ENCODE measurements at regions not wholly inside any gene's neighbourhood (a gene's known extent, or its start where the extent isn't known, plus 50 kb on each side); places are given as distances from the start of the nearest gene placed in this dataset.

DNA sequence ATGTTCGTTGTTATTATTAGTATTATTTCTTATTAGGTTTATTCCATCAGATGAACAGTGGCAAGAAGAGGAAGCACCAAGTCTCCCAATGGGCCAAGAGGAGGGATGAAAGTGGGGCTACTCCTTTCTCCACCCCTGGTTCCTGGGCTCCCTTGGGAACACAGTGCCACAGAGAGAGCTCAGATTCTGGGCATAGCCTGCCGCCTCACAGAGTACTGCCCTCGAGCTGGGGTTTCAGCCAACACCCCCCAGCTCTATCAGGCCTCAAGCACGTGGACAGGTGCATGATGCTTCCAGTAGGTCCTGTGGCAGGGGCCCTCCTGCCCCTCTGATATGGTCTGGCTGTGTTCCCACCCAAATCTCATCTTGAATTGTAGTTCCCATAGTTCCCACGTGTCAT, 103.6 kb upstream of the RNF32 start:
- H3K36me3 Mint-ChIP-seq (ENCODE audit: insufficient read depth, unreplicated experiment): peaks cover 9% of the 10 kb centered on the region
- no peak for TF ChIP-seq CTCF (IDR thresholded peaks at IDR 0.05; ENCODE audit: insufficient read depth in 1 of 2, low read depth in 1 of 2, low read length in 1 of 2, severe bottlenecking in 1 of 2, unreplicated experiment in 1 of 2)
- H3K4me1 Mint-ChIP-seq (ENCODE audit: low read depth, unreplicated experiment): peaks cover 8% of the 10 kb centered on the region
- Histone ChIP-seq H3K36me3 (ENCODE audit: control insufficient read depth, insufficient read depth, low read length) (no peaks in the 10 kb centered on the region; the same call in 1 of the 2 replicates), H3K9me3 (no peaks in the 10 kb centered on the region), H3K27me3 (replicated peaks; ENCODE audit: control insufficient read depth, insufficient read depth, low read length) (no peaks in the 10 kb centered on the region), H3K4me1 (peaks cover 5% of the 10 kb centered on the region), H3K4me3 (ENCODE audit: low read depth, low read length) (no peak overlapping the region)
- BruUV-seq (replicated peaks): no TSS peak
- DNase-seq: no peak
- POLR2A ChIA-PET: no interaction called here
- H3K4me3 Mint-ChIP-seq (ENCODE audit: unreplicated experiment): no peak overlapping the region
- peaks cover 13% of the 10 kb centered on the region for H3K9me3 Mint-ChIP-seq (ENCODE audit: unreplicated experiment)
- H3K27ac Mint-ChIP-seq (ENCODE audit: unreplicated experiment): no peak overlapping the region
- no peaks in the 10 kb centered on the region for H3K27me3 Mint-ChIP-seq (ENCODE audit: insufficient read depth, unreplicated experiment)
- intact Hi-C loops (cut with micrococcal nuclease; ENCODE audit: unreplicated experiment): no loop called here
- CTCF ChIA-PET: no interaction called here

DNA sequence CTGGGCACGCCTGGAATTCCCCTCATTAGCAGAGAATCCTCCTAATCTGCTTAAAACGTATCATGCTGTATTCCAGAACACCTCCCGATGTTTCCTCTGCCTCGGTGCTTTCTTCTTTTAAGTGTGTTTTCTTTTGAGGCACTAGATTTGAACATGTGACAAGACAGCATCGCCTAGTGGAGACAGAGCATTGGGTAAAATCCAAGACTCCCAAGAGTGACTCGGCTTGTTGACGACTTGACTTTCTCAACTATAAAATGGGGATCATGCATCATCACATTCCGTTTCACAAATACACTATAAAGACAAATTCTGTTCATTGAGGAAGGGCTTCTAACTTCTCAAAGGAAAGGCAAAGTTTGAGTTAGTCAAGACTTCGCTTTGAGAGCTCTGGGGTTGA, 105.6 kb upstream of the RNF32 start:
- no peak for DNase-seq
- BruUV-seq (replicated peaks): no TSS peak
- H3K9me3 Mint-ChIP-seq (ENCODE audit: unreplicated experiment): peaks cover 13% of the 10 kb centered on the region
- no peak overlapping the region for H3K4me3 Mint-ChIP-seq (ENCODE audit: unreplicated experiment)
- H3K4me1 ChIP-seq: peaks cover 14% of the 10 kb centered on the region
- H3K27me3 ChIP-seq (replicated peaks; ENCODE audit: control insufficient read depth, insufficient read depth, low read length): no peaks in the 10 kb centered on the region
- TF ChIP-seq CTCF (IDR thresholded peaks at IDR 0.05; ENCODE audit: insufficient read depth in 1 of 2, low read depth in 1 of 2, low read length in 1 of 2, severe bottlenecking in 1 of 2, unreplicated experiment in 1 of 2): no peak
- H3K9me3 ChIP-seq: no peaks in the 10 kb centered on the region
- intact Hi-C loops (cut with micrococcal nuclease; ENCODE audit: unreplicated experiment): no loop called here
- peaks cover 9% of the 10 kb centered on the region for H3K36me3 Mint-ChIP-seq (ENCODE audit: insufficient read depth, unreplicated experiment)
- no peaks in the 10 kb centered on the region; the same call in 1 of the 2 replicates for H3K36me3 ChIP-seq (ENCODE audit: control insufficient read depth, insufficient read depth, low read length)
- H3K27ac Mint-ChIP-seq (ENCODE audit: unreplicated experiment): no peak overlapping the region
- H3K27me3 Mint-ChIP-seq (ENCODE audit: insufficient read depth, unreplicated experiment): no peaks in the 10 kb centered on the region
- no peak overlapping the region for H3K4me3 ChIP-seq (ENCODE audit: low read depth, low read length)
- ChIA-PET CTCF (no interaction called here), POLR2A (no interaction called here)
- peaks cover 15% of the 10 kb centered on the region for H3K4me1 Mint-ChIP-seq (ENCODE audit: low read depth, unreplicated experiment)

DNA sequence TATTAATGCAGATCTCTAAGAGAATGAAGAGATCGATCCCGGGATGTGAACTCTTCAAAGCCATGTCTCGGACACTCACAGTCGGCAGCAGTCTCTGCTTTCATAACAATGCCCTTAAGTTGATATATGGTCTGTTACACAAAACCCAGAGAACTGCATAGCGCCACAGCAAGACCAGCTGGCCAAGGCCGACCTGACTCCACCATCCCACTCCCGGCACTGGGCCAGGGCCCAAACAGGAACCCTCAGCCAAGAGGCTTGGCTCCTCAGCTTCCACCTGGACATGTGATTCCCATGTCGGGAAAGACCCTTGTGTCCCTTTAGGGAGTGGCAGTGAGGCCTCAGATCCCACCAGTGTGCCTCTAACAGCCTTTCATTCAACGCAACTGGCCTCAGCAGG, 106.6 kb upstream of the RNF32 start:
- TF ChIP-seq CTCF (IDR thresholded peaks at IDR 0.05; ENCODE audit: insufficient read depth in 1 of 2, low read depth in 1 of 2, low read length in 1 of 2, severe bottlenecking in 1 of 2, unreplicated experiment in 1 of 2): no peak
- no TSS peak for BruUV-seq (replicated peaks)
- Mint-ChIP-seq H3K4me1 (ENCODE audit: low read depth, unreplicated experiment) (peaks cover 21% of the 10 kb centered on the region), H3K4me3 (ENCODE audit: unreplicated experiment) (no peak overlapping the region), H3K27me3 (ENCODE audit: insufficient read depth, unreplicated experiment) (no peaks in the 10 kb centered on the region), H3K27ac (ENCODE audit: unreplicated experiment) (no peak overlapping the region), H3K9me3 (ENCODE audit: unreplicated experiment) (peaks cover 13% of the 10 kb centered on the region), H3K36me3 (ENCODE audit: insufficient read depth, unreplicated experiment) (peaks cover 9% of the 10 kb centered on the region)
- ChIA-PET POLR2A (no interaction called here), CTCF (no interaction called here)
- peaks cover 22% of the 10 kb centered on the region for H3K4me1 ChIP-seq
- no peaks in the 10 kb centered on the region for H3K27me3 ChIP-seq (replicated peaks; ENCODE audit: control insufficient read depth, insufficient read depth, low read length)
- no peaks in the 10 kb centered on the region; the same call in 1 of the 2 replicates for H3K36me3 ChIP-seq (ENCODE audit: control insufficient read depth, insufficient read depth, low read length)
- no peak overlapping the region for H3K4me3 ChIP-seq (ENCODE audit: low read depth, low read length)
- no peaks in the 10 kb centered on the region for H3K9me3 ChIP-seq
- intact Hi-C loops (cut with micrococcal nuclease; ENCODE audit: unreplicated experiment): no loop called here
- DNase-seq: no peak
